NOMO-1 (cell line): ENCODE measurements at regions not wholly inside any gene's neighbourhood (a gene's known extent, or its start where the extent isn't known, plus 50 kb on each side); places are given as distances from the start of the nearest gene placed in this dataset.

Experiments
- DNase-seq, 2 experiments: peaks; one replicate each; lab custom pipeline; 2025; ENCODE audit not compliant: unreplicated experiment in 2 of 2; lab: John Stamatoyannopoulos, UW

DNA sequence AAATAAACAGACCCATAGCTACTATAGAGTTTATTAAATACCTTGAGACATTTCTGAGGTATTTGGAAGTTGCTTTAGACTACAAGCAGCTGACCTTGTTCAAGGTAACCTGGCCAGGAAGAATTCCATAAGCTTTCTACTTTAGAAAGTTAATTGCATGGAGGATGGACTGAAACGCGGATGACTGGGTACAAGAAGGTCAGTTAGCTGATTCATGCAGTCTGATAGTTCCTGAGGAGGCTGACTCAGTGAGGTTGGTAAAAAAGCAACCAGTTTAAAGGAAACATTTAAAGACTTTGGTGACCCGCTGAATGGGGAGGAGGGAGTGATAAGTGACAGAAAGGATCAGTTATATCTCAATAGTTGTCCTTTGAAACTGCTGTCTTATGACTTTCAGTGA is 670.1 kb upstream of the CDH9 start:
- no peak for DNase-seq

- DNase-seq, result peak; percentile 83 to 96
These were observed 668.4 kb upstream of the CDH9 start for GRCh38 chr5:27706832-27707231.

GRCh38 chr5:27705661-27706060 is 667.3 kb upstream of the CDH9 start:
- peak; percentile 47 to 95 for DNase-seq

DNA sequence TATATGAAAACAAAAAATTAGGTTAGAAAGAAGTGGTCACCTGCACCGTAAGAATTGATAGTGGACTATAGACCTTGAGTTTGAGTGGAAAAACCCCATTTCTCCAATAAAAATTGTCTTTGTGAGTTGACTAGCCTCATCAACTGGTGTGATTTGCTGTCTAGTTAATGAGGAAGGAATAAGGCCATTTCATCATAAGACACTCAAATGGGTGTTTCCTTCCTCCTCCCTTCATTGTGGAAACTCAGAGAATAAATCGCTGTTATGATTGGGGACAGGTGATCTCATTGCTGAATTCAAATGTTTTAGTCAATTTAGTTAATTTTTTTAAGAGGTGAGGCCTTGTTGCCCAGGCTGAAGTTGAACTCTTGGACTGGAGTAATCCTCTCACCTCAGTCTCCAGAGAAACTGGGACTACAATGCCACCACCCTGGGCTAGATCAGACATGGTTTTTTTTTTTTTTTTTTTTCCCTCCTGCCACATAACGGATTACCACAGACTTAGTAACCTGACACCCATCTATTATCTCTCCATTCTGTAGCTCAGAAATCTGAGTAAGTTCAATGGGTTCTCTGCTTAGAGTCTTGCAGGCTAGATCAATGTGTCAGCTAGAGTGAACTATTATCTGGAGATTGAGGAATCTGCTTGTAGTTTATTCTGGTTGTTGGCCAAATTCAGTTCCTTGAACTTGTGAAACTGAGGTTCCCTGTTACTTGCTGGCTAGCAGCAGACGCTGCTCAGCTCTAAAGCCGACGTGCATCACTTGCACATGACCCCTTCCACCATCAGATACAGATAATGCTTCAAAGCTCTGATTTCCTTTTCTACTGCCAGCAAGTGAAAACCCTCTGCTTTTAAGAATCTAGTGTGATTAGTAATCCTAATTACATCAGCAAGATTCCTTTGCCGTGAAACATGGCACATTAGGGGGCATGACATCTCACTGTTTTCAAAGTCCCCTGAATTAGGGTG is 663.8 kb upstream of the CDH9 start:
- DNase-seq, result peak; percentile 19 to 73

- DNase-seq, result no peak
These were observed 662.1 kb upstream of the CDH9 start for GRCh38 chr5:27700526-27700925.

- peak in 1 of 2 experiments; percentile 12 for DNase-seq
These were observed 644.2 kb upstream of the CDH9 start for GRCh38 chr5:27682600-27682999.

DNA sequence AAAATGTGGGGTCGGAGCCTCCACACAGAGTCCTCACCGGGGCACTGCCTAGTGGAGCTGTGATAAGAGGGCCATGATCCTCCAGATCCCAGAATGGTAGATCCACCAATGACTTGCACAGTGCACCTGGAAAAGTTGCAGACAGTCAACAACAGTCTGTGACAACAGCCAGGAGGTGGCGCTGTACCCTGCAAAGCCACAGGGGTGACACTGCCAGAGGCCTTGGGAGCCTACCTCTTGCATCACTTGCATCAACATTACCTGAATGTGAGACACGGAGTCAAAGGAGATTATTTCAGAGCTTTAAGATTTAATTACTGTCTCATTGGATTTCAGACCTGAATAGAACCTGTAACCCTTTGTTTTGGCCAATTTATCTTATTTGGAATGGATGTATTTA is 614.1 kb upstream of the CDH9 start:
- DNase-seq, result no peak

DNA sequence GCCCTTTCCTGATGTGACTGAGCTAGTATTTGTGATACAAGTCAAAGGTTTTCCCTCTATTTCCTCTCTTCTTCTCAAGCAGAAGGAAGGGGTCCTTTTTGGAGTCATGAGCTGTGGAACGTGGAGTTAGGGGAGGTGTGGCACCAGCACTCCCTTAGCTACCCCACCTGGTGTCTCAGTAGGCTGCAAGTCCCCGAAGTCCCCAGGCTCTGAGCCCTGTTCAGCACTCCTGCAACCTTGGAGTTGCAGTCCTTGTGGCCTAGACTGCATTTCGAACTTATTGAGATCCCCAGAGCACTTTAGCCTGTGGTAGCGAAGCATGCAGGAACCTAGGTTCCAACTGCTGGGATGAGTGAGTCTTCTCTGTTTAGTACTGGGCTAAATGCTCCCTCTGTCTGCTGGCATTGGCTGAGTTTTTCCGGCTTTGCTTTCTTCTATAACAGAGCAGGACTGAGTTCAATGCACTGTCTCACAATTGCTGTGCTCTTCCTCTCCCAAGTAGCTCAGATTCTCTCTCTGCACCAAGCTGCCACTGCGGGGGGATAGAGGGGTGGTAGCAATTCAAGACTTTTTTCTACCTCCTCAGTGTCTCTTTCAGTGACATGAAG is 600.7 kb upstream of the CDH9 start:
- no peak for DNase-seq

- DNase-seq, result no peak
These were observed 581.6 kb upstream of the CDH9 start for GRCh38 chr5:27619982-27620381.

DNA sequence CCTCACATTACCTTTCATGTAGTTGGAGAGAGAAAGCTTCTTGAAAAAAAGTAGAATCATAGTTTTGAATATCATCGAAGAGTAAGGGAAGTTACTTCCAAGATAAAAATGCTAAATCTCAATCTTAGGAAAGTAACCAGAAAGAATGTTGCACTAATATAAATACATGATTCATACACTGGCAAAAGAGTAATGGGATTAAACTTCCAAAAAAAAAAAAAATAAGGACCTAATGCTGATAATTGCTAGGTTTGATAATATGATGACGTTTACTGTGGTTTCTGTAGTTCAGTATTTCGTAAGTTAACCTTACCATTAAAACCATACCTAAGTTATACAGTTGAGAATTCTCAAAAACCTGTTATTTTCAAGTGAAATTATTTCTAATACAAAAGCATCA is 573.8 kb upstream of the CDH9 start:
- no peak for DNase-seq

GRCh38 chr5:27608992-27609391 is 570.6 kb upstream of the CDH9 start:
- DNase-seq, result no peak

DNA sequence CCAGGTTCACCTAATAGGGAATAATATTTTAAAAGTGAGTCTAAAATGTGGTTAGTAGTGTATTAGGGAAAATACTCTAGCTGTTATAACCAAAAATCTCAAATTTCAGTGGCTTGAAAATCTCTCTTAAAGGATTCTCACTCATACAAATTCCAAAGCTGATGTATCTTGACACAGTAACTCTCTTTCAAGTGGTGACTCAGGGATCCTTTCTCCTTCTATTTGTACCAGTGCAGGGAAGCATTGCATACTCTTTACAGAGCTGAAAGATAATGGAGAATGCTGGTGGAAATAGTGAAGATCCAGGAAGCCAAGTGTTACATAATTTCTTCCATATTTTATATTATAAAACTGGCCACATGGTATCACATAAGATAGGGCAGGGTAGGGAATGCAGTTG is 560.2 kb upstream of the CDH9 start:
- no peak for DNase-seq

GRCh38 chr5:27594141-27594540 is 555.8 kb upstream of the CDH9 start:
- no peak for DNase-seq

DNA sequence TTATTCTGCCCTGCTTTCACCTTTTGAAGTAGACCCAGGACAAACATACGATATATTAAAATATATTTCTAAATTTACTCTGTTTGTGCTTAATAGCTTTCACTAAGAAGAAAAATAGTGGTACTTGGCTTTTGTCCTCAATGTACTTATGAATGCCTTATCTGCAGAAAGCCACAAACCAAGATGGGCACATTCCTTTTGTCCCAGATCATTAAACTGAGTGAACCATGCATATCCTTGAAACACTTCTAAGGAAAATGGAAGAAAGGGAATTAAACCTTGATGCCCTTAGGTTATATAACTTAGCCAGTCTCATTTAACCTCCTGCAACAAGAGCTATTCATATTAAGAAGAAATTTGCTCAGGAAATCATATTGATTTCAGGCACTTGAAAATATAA is 553.8 kb upstream of the CDH9 start:
- no peak for DNase-seq

DNA sequence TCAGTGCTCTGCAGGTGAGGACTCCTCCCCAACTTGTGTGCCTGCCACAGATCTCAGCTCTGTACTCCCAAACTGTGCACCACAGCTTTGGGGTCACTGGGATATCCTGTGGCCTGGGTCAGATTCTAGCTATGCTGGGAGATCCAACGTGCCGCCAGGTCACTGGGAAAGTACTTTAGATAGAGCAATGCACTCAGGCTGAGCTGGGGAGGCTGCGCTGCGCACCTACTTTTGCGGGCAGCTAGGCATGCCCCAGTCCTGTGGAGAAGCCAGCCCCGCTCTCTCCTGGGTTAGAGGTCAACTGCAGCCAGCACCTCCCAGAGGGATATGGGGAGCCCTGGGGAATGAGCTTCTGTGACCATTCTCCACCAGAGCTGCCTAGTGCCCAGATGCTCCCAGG is 552.1 kb upstream of the CDH9 start:
- no peak for DNase-seq

GRCh38 chr5:27578279-27578678 is 539.9 kb upstream of the CDH9 start:
- no peak for DNase-seq

DNA sequence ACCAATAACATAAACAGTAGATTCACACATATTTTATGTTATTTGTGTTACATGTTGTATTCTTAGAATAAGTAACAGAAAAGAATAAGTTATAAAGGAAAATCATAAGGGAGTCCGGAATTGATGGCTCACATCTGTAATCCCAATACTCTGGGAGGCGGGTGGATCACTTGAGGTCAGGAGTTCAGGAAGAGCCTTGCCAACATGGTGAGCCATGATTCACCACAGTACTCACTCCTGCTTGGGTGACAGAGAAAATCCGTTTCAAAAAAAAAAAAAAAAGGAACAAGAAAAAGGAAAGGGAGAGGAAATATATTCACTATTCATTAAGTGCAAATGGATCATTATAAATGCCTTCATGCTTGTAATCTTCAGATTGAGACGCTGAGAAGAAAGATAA is 533.3 kb upstream of the CDH9 start:
- DNase-seq, result no peak

- no peak for DNase-seq
These were observed 530.4 kb upstream of the CDH9 start for GRCh38 chr5:27568811-27569210.

- no peak for DNase-seq
These were observed 523.0 kb upstream of the CDH9 start for GRCh38 chr5:27561408-27561807.

- DNase-seq, result no peak
These were observed 510.1 kb upstream of the CDH9 start for GRCh38 chr5:27548484-27548883.

DNA sequence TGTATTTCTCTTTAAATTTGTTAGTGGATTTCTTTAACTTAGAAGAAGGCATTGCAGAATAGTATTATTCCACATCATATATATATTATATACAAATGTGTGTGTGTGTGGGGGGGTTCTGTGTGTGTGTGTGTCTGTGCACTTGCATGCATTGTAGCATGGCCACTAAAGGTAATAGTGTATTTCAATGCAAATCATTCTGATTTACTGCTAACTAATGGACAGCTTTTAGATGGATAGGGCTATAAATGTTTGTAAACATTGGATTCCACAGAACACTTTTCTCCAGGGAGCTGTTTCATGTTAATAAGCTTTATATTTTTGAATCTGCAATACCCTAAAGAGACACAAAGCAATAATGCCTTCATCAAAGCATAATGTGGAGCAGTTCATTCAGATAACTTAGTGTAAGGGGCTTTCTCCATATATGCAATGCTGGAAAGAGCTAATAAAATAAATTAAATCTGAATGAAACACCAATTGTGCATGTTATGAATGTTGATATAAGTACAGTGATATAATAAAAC is 496.7 kb upstream of the CDH9 start:
- no peak for DNase-seq

DNA sequence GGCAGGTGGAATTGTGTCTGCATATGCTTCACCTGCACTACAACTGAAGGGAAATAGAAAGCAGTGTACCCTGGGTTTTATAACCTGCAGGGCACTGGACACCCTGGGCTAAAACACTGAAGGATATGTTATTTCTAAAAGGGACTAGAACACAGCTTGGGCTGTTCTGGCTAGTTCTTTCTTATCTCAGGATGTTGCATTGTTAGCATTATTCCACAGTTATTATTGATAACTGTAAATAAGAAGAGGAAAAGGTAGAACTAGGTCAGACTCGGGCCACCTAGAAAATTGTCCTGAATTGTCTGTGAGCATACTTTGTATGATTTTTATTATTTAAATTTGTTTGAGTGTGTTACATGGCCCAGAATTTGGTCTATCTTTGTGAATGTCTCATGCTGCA is 493.9 kb upstream of the CDH9 start:
- no peak for DNase-seq
